HUES64 (cell line): ENCODE measurements at regions not wholly inside any gene's neighbourhood (a gene's known extent, or its start where the extent isn't known, plus 50 kb on each side); places are given as distances from the start of the nearest gene placed in this dataset.
"Not testable (repeated sequence)": the region's sequence is repeated elsewhere in the genome, so short reads cannot be mapped to it uniquely, and the experiment has no call there.

ENCODE experiments used
- H3K27ac ChIP-seq: 2 replicates; pipeline ENCODE4 v1.7.0; 2013; ENCODE audit warnings: low read depth, low read length, inconsistent platforms
- H3K27me3 ChIP-seq: 2 replicates; pipeline ENCODE4 v1.6.1; 2013; ENCODE audit warnings: mild to moderate bottlenecking, low read length; ENCODE audit not compliant: insufficient read depth
- H3K36me3 ChIP-seq: 2 replicates; pipeline ENCODE4 v1.6.1; 2013; ENCODE audit warnings: mild to moderate bottlenecking, low read length; ENCODE audit not compliant: insufficient read depth
- H3K4me1 ChIP-seq: 2 replicates; pipeline ENCODE4 v1.6.1; 2013; ENCODE audit warnings: mild to moderate bottlenecking, low read length, moderate library complexity; ENCODE audit not compliant: insufficient read depth
- H3K4me3 ChIP-seq: 2 replicates; pipeline ENCODE4 v1.5.1; 2013; ENCODE audit warnings: mild to moderate bottlenecking, low read length, moderate library complexity
- H3K9ac ChIP-seq: 2 replicates; pipeline ENCODE4 v1.6.1; 2013; ENCODE audit warnings: mild to moderate bottlenecking, low read depth, low read length
- H3K9me3 ChIP-seq: 2 replicates; pipeline ENCODE4 v1.6.1; 2013; ENCODE audit warnings: low read depth, low read length; ENCODE audit not compliant: insufficient read depth
- WGBS: fragments of 150-250, 120-280 bp; methylation state at CpG from one replicate; pipeline ENCODE4 v1.1.7; 2013; ENCODE audit warnings: missing lambda C conversion rate; 5-methylcytosine and 5-hydroxymethylcytosine counted together

GRCh38 chr22:49395617-49396016 lies 432.1 kb downstream of the BRD1 start:
- Histone ChIP-seq H3K27me3 (no peaks in the 10 kb centered on the region), H3K9ac (no peak overlapping the region), H3K4me3 (no peak overlapping the region), H3K9me3 (no peaks in the 10 kb centered on the region), H3K27ac (no peak overlapping the region), H3K36me3 (no peaks in the 10 kb centered on the region), H3K4me1 (no peaks in the 10 kb centered on the region)
- WGBS = 90% methylated on average over 8 of the region's 8 CpGs

- not testable (repeated sequence) for H3K27me3 ChIP-seq, H3K4me3 ChIP-seq, H3K9me3 ChIP-seq, H3K36me3 ChIP-seq, H3K9ac ChIP-seq, H3K27ac ChIP-seq, H3K4me1 ChIP-seq
- WGBS = 95% methylated on average over 5 of the region's 5 CpGs
These were observed 432.6 kb downstream of the BRD1 start for GRCh38 chr22:49395062-49395461.

- no peak overlapping the region for H3K4me3 ChIP-seq
- no peak overlapping the region for H3K9ac ChIP-seq
- H3K27ac ChIP-seq = no peak overlapping the region
- 89% methylated on average over 6 of the region's 7 CpGs for WGBS
- no peaks in the 10 kb centered on the region for H3K36me3 ChIP-seq
- no peaks in the 10 kb centered on the region for H3K27me3 ChIP-seq
- no peaks in the 10 kb centered on the region for H3K4me1 ChIP-seq
- H3K9me3 ChIP-seq = no peaks in the 10 kb centered on the region
These were observed 433.4 kb downstream of the BRD1 start for GRCh38 chr22:49394116-49394785.

- no peak overlapping the region for H3K27ac ChIP-seq
- H3K4me3 ChIP-seq = no peak overlapping the region
- H3K27me3 ChIP-seq = no peaks in the 10 kb centered on the region
- peaks cover under 1% of the 10 kb centered on the region; the same call in 1 of the 2 replicates for H3K9me3 ChIP-seq
- H3K4me1 ChIP-seq = no peaks in the 10 kb centered on the region
- H3K9ac ChIP-seq = no peak overlapping the region
- 96% methylated on average over 6 of the region's 7 CpGs for WGBS
- H3K36me3 ChIP-seq = no peaks in the 10 kb centered on the region
These were observed 434.1 kb downstream of the BRD1 start for GRCh38 chr22:49393526-49393925.

- Histone ChIP-seq H3K4me3 (no peak overlapping the region), H3K9ac (no peak overlapping the region), H3K27ac (no peak overlapping the region), H3K9me3 (peaks cover 2% of the 10 kb centered on the region; the same call in 1 of the 2 replicates), H3K27me3 (no peaks in the 10 kb centered on the region), H3K36me3 (no peaks in the 10 kb centered on the region), H3K4me1 (no peaks in the 10 kb centered on the region)
- WGBS = 82% methylated on average over 11 of the region's 12 CpGs
These were observed 434.7 kb downstream of the BRD1 start for GRCh38 chr22:49392841-49393510.

- no peaks in the 10 kb centered on the region for H3K36me3 ChIP-seq
- no peak overlapping the region for H3K27ac ChIP-seq
- H3K27me3 ChIP-seq = no peaks in the 10 kb centered on the region
- H3K4me3 ChIP-seq = no peak overlapping the region
- no peak overlapping the region for H3K9ac ChIP-seq
- 92% methylated on average over 6 of the region's 6 CpGs for WGBS
- H3K4me1 ChIP-seq = no peaks in the 10 kb centered on the region
- H3K9me3 ChIP-seq = peaks cover 2% of the 10 kb centered on the region; the same call in 1 of the 2 replicates
These were observed 435.4 kb downstream of the BRD1 start for GRCh38 chr22:49392247-49392646.

- H3K36me3 ChIP-seq = no peaks in the 10 kb centered on the region
- peaks cover 2% of the 10 kb centered on the region; the same call in 1 of the 2 replicates for H3K9me3 ChIP-seq
- 94% methylated on average over 18 of the region's 18 CpGs for WGBS
- H3K9ac ChIP-seq = no peak overlapping the region
- no peak overlapping the region for H3K27ac ChIP-seq
- H3K4me1 ChIP-seq = no peaks in the 10 kb centered on the region
- H3K4me3 ChIP-seq = no peak overlapping the region
- no peaks in the 10 kb centered on the region for H3K27me3 ChIP-seq
These were observed 436.2 kb downstream of the BRD1 start for GRCh38 chr22:49391436-49391835.

- no peaks in the 10 kb centered on the region for H3K36me3 ChIP-seq
- no peaks in the 10 kb centered on the region for H3K4me1 ChIP-seq
- 96% methylated on average over 6 of the region's 7 CpGs for WGBS
- H3K27ac ChIP-seq = no peak overlapping the region
- H3K9me3 ChIP-seq = peaks cover 2% of the 10 kb centered on the region; the same call in 1 of the 2 replicates
- H3K27me3 ChIP-seq = no peaks in the 10 kb centered on the region
- no peak overlapping the region for H3K9ac ChIP-seq
- H3K4me3 ChIP-seq = no peak overlapping the region
These were observed 436.7 kb downstream of the BRD1 start for GRCh38 chr22:49390954-49391353.

GRCh38 chr22:49383909-49384308 lies 443.8 kb downstream of the BRD1 start:
- not testable (repeated sequence) for H3K4me1 ChIP-seq, H3K4me3 ChIP-seq, H3K36me3 ChIP-seq, H3K27ac ChIP-seq, H3K27me3 ChIP-seq, H3K9ac ChIP-seq, H3K9me3 ChIP-seq
- WGBS = 92% methylated on average over 4 of the region's 7 CpGs

GRCh38 chr22:49382451-49382735 lies 445.3 kb downstream of the BRD1 start:
- H3K9me3 ChIP-seq = no peaks in the 10 kb centered on the region
- H3K27ac ChIP-seq = no peak overlapping the region
- no peak overlapping the region for H3K9ac ChIP-seq
- H3K4me3 ChIP-seq = no peak overlapping the region
- H3K36me3 ChIP-seq = no peaks in the 10 kb centered on the region
- H3K27me3 ChIP-seq = no peaks in the 10 kb centered on the region
- WGBS = 79% methylated on average over 6 of the region's 6 CpGs
- H3K4me1 ChIP-seq = no peaks in the 10 kb centered on the region

- Histone ChIP-seq H3K36me3 (no peaks in the 10 kb centered on the region), H3K4me3 (no peak overlapping the region), H3K4me1 (no peaks in the 10 kb centered on the region), H3K9ac (no peak overlapping the region), H3K27ac (no peak overlapping the region), H3K27me3 (no peaks in the 10 kb centered on the region), H3K9me3 (no peaks in the 10 kb centered on the region)
- 83% methylated on average over 18 of the region's 18 CpGs for WGBS
These were observed 445.9 kb downstream of the BRD1 start for GRCh38 chr22:49381595-49382450.
